ENCODE measurements at regions not wholly inside any gene's neighbourhood (a gene's known extent, or its start where the extent isn't known, plus 50 kb on each side); places are given as distances from the start of the nearest gene placed in this dataset.

GRCh38 chr12:124680863-124681778, 113.7 kb upstream of the NCOR2 start (continued):
- TF ChIP-seq EED (IDR thresholded peaks at IDR 0.05; ENCODE audit: low read depth) (peak; percentile 75), POU2F2 (IDR thresholded peaks at IDR 0.05; ENCODE audit: borderline replicate concordance, low read depth, low read length) (0 out of 3 replicates have a peak, but pooled peaks have one; percentile 33), ZNF217 (IDR thresholded peaks at IDR 0.05) (peak; percentile 90; the same call in 1 of the 2 replicates), MTA2 (IDR thresholded peaks at IDR 0.05; ENCODE audit: low read depth) (peak; percentile 72), POLR2AphosphoS5 (IDR thresholded peaks at IDR 0.05; ENCODE audit: low read length) (no peak), MEF2B (IDR thresholded peaks at IDR 0.05; ENCODE audit: partially characterized antibody, poor library complexity, severe bottlenecking) (peak; percentile 90), ATF2 (IDR thresholded peaks at IDR 0.05; ENCODE audit: low read length) (peak; percentile 78), SIX5 (IDR thresholded peaks at IDR 0.05; ENCODE audit: low read depth, low read length, severe bottlenecking) (no peak), ATF7 (IDR thresholded peaks at IDR 0.05; ENCODE audit: low read depth) (peak; percentile 83), SMC3 (IDR thresholded peaks at IDR 0.05; ENCODE audit: borderline replicate concordance, low read length) (peak; percentile 49; the same call in 1 of the 2 replicates), SPI1 (IDR thresholded peaks at IDR 0.05; ENCODE audit: borderline replicate concordance, insufficient read depth, low read depth, low read length) (peak; percentile 91), RBBP5 (conservative IDR thresholded peaks at IDR 0.05) (no peak), KLF5 (IDR thresholded peaks at IDR 0.05; ENCODE audit: partially characterized antibody) (no peak), BCL11A (IDR thresholded peaks at IDR 0.05; ENCODE audit: low read depth, low read length) (peak; percentile 69), ZZZ3 (IDR thresholded peaks at IDR 0.05; ENCODE audit: control insufficient read depth, insufficient read length, low read depth) (no peak), ETV6 (conservative IDR thresholded peaks at IDR 0.05 in 1 of 2, IDR thresholded peaks at IDR 0.05 in 1 of 2; ENCODE audit: borderline replicate concordance in 1 of 2, low read depth in 1 of 2) (peak in 1 of 2 experiments; percentile 78; a peak in 2 of 4 replicates), CREM (IDR thresholded peaks at IDR 0.05; ENCODE audit: low read depth) (peak; percentile 80), ZNF622 (IDR thresholded peaks at IDR 0.05) (no peak)
- TF ChIP-seq, protein P1, sequence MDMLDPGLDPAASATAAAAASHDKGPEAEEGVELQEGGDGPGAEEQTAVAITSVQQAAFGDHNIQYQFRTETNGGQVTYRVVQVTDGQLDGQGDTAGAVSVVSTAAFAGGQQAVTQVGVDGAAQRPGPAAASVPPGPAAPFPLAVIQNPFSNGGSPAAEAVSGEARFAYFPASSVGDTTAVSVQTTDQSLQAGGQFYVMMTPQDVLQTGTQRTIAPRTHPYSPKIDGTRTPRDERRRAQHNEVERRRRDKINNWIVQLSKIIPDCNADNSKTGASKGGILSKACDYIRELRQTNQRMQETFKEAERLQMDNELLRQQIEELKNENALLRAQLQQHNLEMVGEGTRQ (IDR thresholded peaks at IDR 0.05; ENCODE audit: borderline replicate concordance, low read depth, low read length) = no peak
- TF ChIP-seq, protein P2, sequence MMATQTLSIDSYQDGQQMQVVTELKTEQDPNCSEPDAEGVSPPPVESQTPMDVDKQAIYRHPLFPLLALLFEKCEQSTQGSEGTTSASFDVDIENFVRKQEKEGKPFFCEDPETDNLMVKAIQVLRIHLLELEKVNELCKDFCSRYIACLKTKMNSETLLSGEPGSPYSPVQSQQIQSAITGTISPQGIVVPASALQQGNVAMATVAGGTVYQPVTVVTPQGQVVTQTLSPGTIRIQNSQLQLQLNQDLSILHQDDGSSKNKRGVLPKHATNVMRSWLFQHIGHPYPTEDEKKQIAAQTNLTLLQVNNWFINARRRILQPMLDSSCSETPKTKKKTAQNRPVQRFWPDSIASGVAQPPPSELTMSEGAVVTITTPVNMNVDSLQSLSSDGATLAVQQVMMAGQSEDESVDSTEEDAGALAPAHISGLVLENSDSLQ (IDR thresholded peaks at IDR 0.05) = no peak; the same call in 1 of the 2 replicates
- TF ChIP-seq, protein P3, sequence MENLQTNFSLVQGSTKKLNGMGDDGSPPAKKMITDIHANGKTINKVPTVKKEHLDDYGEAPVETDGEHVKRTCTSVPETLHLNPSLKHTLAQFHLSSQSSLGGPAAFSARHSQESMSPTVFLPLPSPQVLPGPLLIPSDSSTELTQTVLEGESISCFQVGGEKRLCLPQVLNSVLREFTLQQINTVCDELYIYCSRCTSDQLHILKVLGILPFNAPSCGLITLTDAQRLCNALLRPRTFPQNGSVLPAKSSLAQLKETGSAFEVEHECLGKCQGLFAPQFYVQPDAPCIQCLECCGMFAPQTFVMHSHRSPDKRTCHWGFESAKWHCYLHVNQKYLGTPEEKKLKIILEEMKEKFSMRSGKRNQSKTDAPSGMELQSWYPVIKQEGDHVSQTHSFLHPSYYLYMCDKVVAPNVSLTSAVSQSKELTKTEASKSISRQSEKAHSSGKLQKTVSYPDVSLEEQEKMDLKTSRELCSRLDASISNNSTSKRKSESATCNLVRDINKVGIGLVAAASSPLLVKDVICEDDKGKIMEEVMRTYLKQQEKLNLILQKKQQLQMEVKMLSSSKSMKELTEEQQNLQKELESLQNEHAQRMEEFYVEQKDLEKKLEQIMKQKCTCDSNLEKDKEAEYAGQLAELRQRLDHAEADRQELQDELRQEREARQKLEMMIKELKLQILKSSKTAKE (IDR thresholded peaks at IDR 0.05; ENCODE audit: low read depth, poor library complexity, severe bottlenecking) = peak; percentile 98
- TF ChIP-seq, protein P4, sequence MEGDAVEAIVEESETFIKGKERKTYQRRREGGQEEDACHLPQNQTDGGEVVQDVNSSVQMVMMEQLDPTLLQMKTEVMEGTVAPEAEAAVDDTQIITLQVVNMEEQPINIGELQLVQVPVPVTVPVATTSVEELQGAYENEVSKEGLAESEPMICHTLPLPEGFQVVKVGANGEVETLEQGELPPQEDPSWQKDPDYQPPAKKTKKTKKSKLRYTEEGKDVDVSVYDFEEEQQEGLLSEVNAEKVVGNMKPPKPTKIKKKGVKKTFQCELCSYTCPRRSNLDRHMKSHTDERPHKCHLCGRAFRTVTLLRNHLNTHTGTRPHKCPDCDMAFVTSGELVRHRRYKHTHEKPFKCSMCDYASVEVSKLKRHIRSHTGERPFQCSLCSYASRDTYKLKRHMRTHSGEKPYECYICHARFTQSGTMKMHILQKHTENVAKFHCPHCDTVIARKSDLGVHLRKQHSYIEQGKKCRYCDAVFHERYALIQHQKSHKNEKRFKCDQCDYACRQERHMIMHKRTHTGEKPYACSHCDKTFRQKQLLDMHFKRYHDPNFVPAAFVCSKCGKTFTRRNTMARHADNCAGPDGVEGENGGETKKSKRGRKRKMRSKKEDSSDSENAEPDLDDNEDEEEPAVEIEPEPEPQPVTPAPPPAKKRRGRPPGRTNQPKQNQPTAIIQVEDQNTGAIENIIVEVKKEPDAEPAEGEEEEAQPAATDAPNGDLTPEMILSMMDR (IDR thresholded peaks at IDR 0.05 in 2 of 3, conservative IDR thresholded peaks at IDR 0.05 in 1 of 3; ENCODE audit: control insufficient read depth in 2 of 3, extremely low read depth in 1 of 3, insufficient read depth in 1 of 3, low read depth in 3 of 3, low read length in 3 of 3) = peak; percentile 37 to 67 (median 53); a peak in 5 of 6 replicates
